ENCODE measurements at regions not wholly inside any gene's neighbourhood (a gene's known extent, or its start where the extent isn't known, plus 50 kb on each side); places are given as distances from the start of the nearest gene placed in this dataset.

DNA sequence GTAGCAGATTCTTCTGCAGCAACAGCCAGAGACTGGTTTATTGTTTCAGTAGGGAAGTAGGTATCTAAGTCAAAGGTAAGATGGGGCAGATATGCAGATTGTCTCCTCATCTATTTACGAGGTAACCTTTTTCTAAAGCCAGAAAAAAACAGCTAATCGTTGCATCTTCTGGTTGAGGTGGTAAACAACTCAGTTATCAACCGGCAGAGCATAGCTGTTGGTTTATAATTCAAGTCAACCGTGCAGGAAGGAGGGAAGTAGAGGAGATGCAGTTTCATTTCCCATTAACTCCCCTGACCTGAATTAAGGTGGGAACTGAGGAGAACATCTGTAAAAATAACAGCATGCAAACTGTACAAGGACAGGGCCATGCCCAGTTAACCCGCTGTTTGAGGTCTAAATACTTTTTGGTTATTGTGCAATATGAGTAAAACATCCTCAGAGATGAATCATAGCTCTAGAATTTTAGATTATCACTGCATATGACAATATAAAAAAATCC is 156.5 kb upstream of the ITGB1 start:
- peak; percentile 70 for DNase-seq (ENCODE audit: low read depth)
- no peaks in the 10 kb centered on the region for H3K27me3 ChIP-seq (ENCODE audit: control insufficient read depth, insufficient read depth, low read length)
- no peak for TF ChIP-seq CTCF (IDR thresholded peaks at IDR 0.05; ENCODE audit: insufficient read depth, low read length, severe bottlenecking)
- FAIRE-seq: no peak
- H3K36me3 ChIP-seq (ENCODE audit: control insufficient read depth, insufficient read depth, low read length): no peaks in the 10 kb centered on the region
- H3K4me3 ChIP-seq (ENCODE audit: low read depth, low read length): no peak overlapping the region

DNA sequence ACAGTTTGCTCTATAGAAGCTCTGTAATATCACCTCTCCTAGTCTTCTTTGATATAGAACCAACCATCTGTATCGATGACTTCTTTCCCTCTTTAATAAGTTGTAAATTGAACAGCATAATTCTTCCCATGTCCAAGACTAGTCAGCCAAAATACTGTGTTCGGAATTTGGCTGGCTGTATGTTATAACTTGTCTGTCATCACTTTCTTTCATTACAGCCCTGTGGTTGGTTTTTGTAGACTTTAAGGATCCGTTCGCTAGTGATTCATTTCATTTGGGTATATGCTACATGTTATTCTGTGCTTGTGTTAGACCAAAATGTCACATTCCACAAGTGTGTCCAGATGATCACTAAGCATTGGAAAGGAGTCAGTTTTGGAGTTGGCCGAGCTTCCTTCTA is 155.4 kb upstream of the ITGB1 start:
- DNase-seq (ENCODE audit: low read depth): peak; percentile 80

GRCh38 chr10:33112831-33113455 is 154.9 kb upstream of the ITGB1 start:
- Histone ChIP-seq H3K36me3 (ENCODE audit: control insufficient read depth, insufficient read depth, low read length) (no peaks in the 10 kb centered on the region), H3K4me3 (ENCODE audit: low read depth, low read length) (no peak overlapping the region), H3K27me3 (ENCODE audit: control insufficient read depth, insufficient read depth, low read length) (no peaks in the 10 kb centered on the region)
- FAIRE-seq (no peak), DNase-seq (ENCODE audit: low read depth) (peak; percentile 73)
- TF ChIP-seq CTCF (IDR thresholded peaks at IDR 0.05; ENCODE audit: insufficient read depth, low read length, severe bottlenecking): no peak

More for the DNA sequence above, 155.4 kb upstream of the ITGB1 start:
- Histone ChIP-seq H3K27me3 (ENCODE audit: control insufficient read depth, insufficient read depth, low read length) (no peaks in the 10 kb centered on the region), H3K4me3 (ENCODE audit: low read depth, low read length) (no peak overlapping the region), H3K36me3 (ENCODE audit: control insufficient read depth, insufficient read depth, low read length) (no peaks in the 10 kb centered on the region)
- no peak for FAIRE-seq
- TF ChIP-seq CTCF (IDR thresholded peaks at IDR 0.05; ENCODE audit: insufficient read depth, low read length, severe bottlenecking): no peak

GRCh38 chr10:33111488-33112051 is 153.5 kb upstream of the ITGB1 start:
- DNase-seq (ENCODE audit: low read depth) (no peak), FAIRE-seq (no peak)
- Histone ChIP-seq H3K36me3 (ENCODE audit: control insufficient read depth, insufficient read depth, low read length) (no peaks in the 10 kb centered on the region), H3K4me3 (ENCODE audit: low read depth, low read length) (no peak overlapping the region), H3K27me3 (ENCODE audit: control insufficient read depth, insufficient read depth, low read length) (no peaks in the 10 kb centered on the region)
- TF ChIP-seq CTCF (IDR thresholded peaks at IDR 0.05; ENCODE audit: insufficient read depth, low read length, severe bottlenecking): no peak

GRCh38 chr10:33109788-33110469 is 151.9 kb upstream of the ITGB1 start:
- Histone ChIP-seq H3K36me3 (ENCODE audit: control insufficient read depth, insufficient read depth, low read length) (no peaks in the 10 kb centered on the region), H3K27me3 (ENCODE audit: control insufficient read depth, insufficient read depth, low read length) (no peaks in the 10 kb centered on the region), H3K4me3 (ENCODE audit: low read depth, low read length) (no peak overlapping the region)
- no peak for FAIRE-seq
- DNase-seq (ENCODE audit: low read depth): no peak
- no peak for TF ChIP-seq CTCF (IDR thresholded peaks at IDR 0.05; ENCODE audit: insufficient read depth, low read length, severe bottlenecking)
